GM12891 (cell line): ENCODE measurements at regions not wholly inside any gene's neighbourhood (a gene's known extent, or its start where the extent isn't known, plus 50 kb on each side); places are given as distances from the start of the nearest gene placed in this dataset.
A peak's percentile ranks its signal among the peaks of the same experiment; 100 is the strongest.

Source experiments
- DNase-seq: peaks from one replicate; pipeline ENCODE4 v3.0.0; 2011; ENCODE audit warnings: low spot score; ENCODE audit not compliant: insufficient read length
- FAIRE-seq: peaks from 2 replicates; lab custom pipeline; 2011; peaks lifted over from hg19 to GRCh38; lab: Jason Lieb, UNC
- PAX5 ChIP-seq: IDR thresholded peaks from 2 replicates; pipeline ENCODE4 v1.6.1; 2011; ENCODE audit warnings: low read length, moderate library complexity, mild to moderate bottlenecking; ENCODE audit not compliant: insufficient read depth, severe bottlenecking
- POLR2A ChIP-seq: IDR thresholded peaks from 2 replicates; pipeline ENCODE4 v1.6.1; 2011; ENCODE audit warnings: low read depth, low read length, control low read depth
- POLR2AphosphoS5 ChIP-seq: IDR thresholded peaks from 2 replicates; pipeline ENCODE4 v1.6.1; 2011; ENCODE audit warnings: low read depth, low read length, control low read depth
- POU2F2 ChIP-seq: IDR thresholded peaks from 2 replicates; pipeline ENCODE4 v1.6.1; 2011; ENCODE audit warnings: low read depth, mild to moderate bottlenecking, control low read depth, low read length, moderate library complexity
- SPI1 ChIP-seq: IDR thresholded peaks from 2 replicates; pipeline ENCODE4 v1.6.1; 2011; ENCODE audit warnings: low read depth, low read length, control low read depth
- TAF1 ChIP-seq: IDR thresholded peaks from 2 replicates; pipeline ENCODE4 v1.6.1; 2011; ENCODE audit warnings: low read depth, low read length, control low read depth

DNA sequence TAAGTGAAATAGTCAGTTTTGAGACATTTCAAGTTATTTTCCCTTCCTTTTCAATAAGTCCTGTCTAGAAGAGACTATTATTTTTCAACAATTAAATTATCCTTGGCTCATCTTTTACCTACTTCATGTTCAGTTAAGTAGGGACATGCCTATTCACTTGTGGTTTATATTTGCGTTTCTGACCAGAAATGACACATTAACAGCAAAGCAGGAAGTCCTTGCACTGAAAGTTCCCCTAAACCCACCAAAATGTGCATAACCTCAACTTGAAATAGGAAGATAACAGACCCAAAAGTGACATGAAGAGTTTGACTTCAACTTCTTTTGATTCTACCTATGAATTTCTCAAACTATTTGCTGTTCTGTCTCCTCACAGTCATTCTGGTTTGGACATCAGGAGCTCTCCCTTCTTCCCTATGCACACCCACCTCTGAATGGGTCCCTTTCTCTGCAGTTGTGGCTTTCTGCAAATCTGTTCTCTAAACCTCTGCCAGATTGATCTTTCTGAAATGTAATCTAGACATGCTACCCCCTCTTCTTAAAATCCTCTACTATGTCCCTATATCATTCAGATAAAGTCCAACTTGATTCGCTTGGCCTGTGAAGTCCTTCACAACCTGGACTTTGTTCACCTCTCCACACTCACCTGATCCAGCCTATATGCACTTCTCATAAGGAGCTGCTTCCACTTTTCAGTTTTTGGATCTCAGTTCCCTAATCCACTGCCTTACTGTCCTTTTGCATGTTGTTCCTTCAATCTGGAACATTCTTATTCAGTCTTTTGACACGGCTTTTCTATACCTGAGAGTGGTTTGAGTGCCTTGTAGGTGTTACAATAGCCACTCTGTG lies 661.5 kb upstream of the ADGRL4 start:
- TF ChIP-seq POU2F2 (no peak), SPI1 (peak; percentile 15; the same call in 1 of the 2 replicates)
- FAIRE-seq = no peak
- no peak for DNase-seq

DNA sequence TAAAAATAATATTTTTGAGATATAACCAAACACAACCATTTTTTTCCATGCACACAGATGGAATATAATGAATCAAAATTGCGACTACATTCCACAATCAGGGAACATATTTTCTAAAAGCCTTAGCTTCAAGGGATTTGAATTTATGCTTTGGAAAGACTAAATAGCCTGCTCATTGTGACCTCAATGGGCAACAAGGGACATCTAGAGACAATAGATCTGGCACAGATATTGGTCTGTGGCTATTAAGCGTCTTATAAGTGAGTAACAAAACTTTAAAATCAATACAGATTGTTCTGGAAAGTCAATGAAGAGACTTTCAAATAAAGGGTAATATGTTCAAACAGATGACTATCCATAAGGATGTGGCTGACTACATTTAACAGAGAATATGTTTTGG lies 660.6 kb upstream of the ADGRL4 start:
- FAIRE-seq (no peak), DNase-seq (no peak)
- TF ChIP-seq POU2F2 = no peak

- TF ChIP-seq SPI1 = no peak
- no peak for TF ChIP-seq POU2F2
- DNase-seq = no peak
- no peak for FAIRE-seq
These were observed 657.4 kb upstream of the ADGRL4 start for GRCh38 chr1:79663916-79664315.

GRCh38 chr1:79662596-79662995 lies 656.1 kb upstream of the ADGRL4 start:
- DNase-seq = no peak
- TF ChIP-seq TAF1 (no peak), POLR2AphosphoS5 (no peak), PAX5 (no peak), POLR2A (no peak), SPI1 (no peak), POU2F2 (no peak)
- FAIRE-seq = no peak

DNA sequence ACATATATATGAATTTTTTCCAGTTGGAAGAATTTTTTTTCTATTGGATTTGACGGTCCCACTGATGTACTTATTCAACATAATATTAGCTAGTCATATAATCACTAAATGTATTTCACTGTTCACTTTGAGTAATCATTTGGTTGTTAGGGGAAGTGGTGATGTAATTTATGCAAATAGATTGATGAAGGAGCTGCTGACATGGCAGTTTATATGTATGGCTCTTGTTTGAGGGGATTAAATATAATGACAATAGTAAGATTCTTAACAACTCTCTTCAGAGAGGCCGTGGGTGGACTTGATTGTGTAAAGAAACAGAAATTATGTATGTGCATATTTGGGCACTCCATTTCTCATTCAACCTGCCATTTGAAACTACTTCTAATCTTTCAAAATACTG lies 653.6 kb upstream of the ADGRL4 start:
- DNase-seq (no peak), FAIRE-seq (no peak)
- TF ChIP-seq POU2F2 (no peak), TAF1 (no peak), POLR2AphosphoS5 (no peak), POLR2A (no peak), PAX5 (no peak)

DNA sequence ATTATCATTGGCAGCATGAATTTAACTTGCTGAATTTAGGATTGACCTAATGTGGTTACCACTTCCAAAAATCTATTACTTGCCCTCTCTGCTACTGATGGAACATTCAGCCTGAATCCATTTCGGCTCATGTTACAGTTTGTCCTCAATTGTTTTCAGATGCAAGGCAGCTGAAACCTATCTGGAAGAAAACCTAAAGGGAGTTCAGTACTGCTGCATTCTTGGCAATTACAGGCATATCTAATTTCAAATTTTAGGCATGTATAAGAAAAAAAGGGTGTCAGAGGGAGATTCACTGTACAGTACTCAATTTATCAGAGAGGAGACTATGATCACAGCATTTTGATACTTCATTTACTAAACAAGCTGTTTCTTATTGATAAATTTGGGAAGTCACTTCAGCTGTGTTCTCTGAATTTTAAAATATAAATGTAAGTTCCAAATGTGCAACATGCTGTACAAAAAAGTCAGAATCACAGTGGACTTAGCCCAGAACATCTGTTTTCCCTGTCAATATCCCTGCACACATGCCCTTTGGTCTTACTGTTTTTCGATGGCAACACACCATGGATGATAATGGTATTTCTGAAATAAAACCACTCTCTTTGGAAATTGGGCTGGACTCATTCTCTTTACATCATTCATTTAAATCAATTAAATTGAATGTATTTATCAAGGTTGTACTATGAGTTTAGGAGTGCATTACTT lies 651.6 kb upstream of the ADGRL4 start:
- DNase-seq = no peak
- TF ChIP-seq SPI1 = no peak
- no peak for TF ChIP-seq PAX5
- no peak for TF ChIP-seq POLR2A
- no peak for TF ChIP-seq TAF1
- TF ChIP-seq POLR2AphosphoS5 = no peak
- no peak for TF ChIP-seq POU2F2
- no peak for FAIRE-seq

DNA sequence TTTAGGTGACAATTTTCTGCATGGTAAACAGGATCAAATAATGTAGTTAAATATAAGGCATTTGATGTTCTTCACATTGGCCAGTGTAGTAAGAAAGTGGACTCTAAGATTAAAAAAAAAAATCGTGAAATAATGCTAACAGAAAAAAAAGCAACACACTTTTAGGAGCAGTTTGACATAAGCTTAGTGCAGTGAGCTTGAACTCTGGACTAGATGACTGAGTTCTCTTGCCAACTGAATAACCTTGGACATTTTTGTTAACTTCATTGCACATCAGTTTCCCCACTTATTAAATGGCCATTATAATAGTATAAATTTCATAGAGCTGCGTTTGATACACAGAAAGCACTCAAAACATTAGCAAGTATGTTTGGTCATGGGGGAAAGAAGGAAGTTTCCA lies 649.3 kb upstream of the ADGRL4 start:
- FAIRE-seq = no peak
- TF ChIP-seq PAX5 (no peak), TAF1 (no peak), POLR2AphosphoS5 (no peak), POU2F2 (no peak), POLR2A (no peak), SPI1 (no peak)
- no peak for DNase-seq

DNA sequence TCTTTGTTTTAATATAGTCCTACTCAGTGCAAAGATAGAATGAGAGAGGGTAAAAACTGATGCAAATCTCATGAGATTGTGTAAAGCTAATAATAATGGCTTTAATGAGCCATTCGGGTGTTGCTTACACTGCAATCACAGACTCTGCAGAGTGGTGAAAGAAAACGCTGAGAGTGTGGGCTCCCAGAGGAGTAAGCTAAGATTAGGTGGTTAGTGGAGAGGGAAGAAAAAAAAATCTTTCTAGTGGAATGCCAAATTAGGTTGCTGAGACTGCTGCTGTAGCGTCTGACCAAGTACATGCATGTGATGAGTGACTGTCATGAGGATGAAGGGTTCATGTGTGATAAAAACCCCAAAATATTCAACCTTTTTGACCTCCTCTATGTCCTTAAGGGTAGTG lies 645.9 kb upstream of the ADGRL4 start:
- TF ChIP-seq POU2F2 = no peak
- TF ChIP-seq TAF1 = no peak
- TF ChIP-seq POLR2A = no peak
- no peak for TF ChIP-seq SPI1
- no peak for TF ChIP-seq POLR2AphosphoS5
- TF ChIP-seq PAX5 = no peak
- FAIRE-seq (no peak), DNase-seq (no peak)

GRCh38 chr1:79648126-79648525 lies 641.6 kb upstream of the ADGRL4 start:
- FAIRE-seq (no peak), DNase-seq (no peak)
- no peak for TF ChIP-seq POLR2AphosphoS5
- no peak for TF ChIP-seq POLR2A
- TF ChIP-seq TAF1 = no peak
- no peak for TF ChIP-seq POU2F2
- no peak for TF ChIP-seq PAX5
- TF ChIP-seq SPI1 = no peak

DNA sequence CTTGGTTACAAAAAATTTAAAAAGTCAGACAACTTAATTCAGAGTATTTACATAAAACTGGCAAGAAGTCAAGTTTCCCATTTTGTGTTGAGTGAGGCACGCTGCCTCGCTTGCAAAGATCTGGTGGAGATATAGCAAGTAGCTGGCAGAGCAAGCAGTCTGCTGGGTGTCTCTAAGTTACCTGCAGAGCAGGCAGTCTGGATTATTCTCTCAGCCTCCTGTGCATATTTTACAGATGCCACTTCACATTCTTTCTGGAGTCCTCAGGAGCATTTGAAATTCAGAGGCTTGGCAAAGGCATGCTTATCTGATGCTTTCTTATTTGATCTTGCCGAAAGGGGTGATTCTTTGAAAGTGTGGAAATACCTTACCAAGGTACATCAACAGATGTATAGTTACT lies 640.4 kb upstream of the ADGRL4 start:
- FAIRE-seq = no peak
- DNase-seq = no peak

DNA sequence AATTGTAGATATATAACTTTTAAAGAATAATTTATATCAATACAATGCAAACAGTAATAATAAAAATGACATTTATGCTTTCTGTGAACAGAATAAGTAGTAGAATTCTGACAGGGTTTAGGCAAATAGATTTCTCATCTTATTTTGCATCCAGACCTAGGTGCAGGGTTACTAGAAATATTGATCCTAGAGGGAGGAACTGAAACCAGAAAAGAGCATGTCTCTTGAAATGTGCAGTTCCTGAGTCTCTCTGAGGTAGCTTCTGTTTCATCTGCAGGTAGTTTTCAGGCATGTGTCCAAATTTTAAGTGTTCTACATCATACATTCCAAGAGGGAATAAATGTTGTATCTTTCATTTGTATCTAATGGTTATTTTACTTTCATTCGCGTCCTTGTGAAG lies 631.9 kb upstream of the ADGRL4 start:
- peak; percentile 97 for TF ChIP-seq SPI1
- no peak for TF ChIP-seq POLR2AphosphoS5
- no peak for TF ChIP-seq TAF1
- TF ChIP-seq POU2F2 = no peak
- no peak for DNase-seq
- no peak for FAIRE-seq

More for the DNA sequence above, 640.4 kb upstream of the ADGRL4 start:
- TF ChIP-seq SPI1 = no peak
- no peak for TF ChIP-seq POLR2AphosphoS5
- TF ChIP-seq PAX5 = no peak
- no peak for TF ChIP-seq POU2F2
- no peak for TF ChIP-seq TAF1
- TF ChIP-seq POLR2A = no peak
